ENCODE measurements at regions not wholly inside any gene's neighbourhood (a gene's known extent, or its start where the extent isn't known, plus 50 kb on each side); places are given as distances from the start of the nearest gene placed in this dataset.
A peak's percentile ranks its signal among the peaks of the same experiment; 100 is the strongest.

- DNase-seq, result no peak
Measured at GRCh38 chr11:88404932-88405710, 67.6 kb upstream of the CTSC start.

GRCh38 chr11:88404391-88404790 is 66.9 kb upstream of the CTSC start:
- DNase-seq, result no peak

DNA sequence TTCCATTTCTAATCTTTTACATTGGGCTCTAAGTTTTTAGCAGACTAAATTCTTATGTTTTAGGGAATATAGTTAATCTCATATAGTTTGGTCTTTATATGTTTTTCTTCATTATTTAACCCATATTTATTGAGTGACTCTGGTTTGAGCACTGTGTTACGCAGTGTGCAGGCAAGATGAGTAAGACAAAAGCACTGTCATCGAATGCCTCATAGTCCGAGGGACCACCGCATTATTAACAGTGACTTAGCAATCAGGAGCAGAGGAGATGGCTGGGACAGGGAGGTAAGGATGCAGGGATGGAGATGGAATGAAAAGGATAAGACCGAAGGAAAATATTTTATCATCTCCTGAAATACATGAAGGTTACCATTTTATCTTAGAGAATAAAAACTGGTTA is 65.2 kb upstream of the CTSC start:
- peak; percentile 51 for DNase-seq

DNA sequence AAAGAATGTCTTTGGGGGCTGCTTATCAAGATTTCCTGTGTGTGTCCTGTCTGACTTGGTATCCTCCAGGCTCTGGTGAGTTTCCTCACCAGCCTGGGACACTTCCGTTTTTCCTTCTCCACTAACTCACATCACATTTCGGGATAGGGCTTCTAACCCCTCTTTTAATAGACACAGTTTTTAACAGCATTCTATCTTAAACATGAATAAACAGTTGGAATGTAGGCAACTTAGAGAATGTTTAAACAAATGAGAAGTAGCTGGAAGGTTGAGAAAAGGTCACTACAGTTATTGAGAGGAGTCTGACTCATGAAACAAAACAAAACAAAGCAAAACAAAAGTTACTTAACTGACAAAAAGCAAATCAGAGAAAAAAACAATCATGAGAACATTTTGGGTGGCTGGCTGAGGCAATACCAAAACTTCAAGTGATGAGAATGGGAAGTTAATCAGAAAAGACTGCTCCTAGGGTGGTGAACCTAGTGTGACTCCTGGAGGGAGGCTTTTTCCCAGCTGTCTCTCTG is 64.7 kb upstream of the CTSC start:
- peak; percentile 81 for DNase-seq

- DNase-seq, result no peak
Measured at GRCh38 chr11:88398791-88399570, 61.4 kb upstream of the CTSC start.

DNA sequence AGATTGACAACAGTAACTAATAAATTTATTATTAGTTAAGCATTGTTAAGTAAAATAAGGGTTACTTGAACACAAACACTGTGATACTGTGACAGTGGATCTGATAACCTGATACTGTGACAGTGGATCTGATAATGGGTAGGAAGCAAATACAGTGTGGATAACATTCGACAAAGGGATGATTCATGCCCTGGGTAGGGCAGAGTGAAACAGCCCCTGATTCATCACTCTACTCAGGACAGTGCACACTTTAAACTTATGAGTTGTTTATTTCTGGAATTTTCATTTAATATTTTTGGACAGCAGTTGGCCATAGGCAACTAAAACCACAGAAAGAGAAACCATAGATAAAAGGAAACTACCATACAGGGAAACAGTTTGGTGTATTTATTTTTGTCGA is 60.8 kb upstream of the CTSC start:
- DNase-seq, result peak; percentile 68

DNA sequence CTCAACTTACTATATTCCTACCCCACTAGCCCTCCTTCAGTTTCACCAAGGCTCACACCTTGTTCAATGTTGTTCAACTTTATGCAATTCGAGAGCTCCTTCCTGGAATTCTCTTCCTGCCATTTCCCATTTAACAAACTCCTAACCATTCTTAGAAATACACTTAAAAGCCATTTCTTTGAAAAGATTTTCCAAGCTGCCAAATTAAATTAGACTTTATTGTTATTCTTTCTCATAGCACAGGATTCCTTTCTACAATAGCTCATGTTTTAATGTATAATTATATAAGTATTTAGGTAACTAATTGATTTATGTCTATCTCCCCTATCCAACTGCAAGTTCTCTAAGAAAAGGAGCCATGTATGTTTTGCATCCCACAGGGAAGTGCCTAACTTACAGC is 52.7 kb upstream of the CTSC start:
- no peak for DNase-seq

DNA sequence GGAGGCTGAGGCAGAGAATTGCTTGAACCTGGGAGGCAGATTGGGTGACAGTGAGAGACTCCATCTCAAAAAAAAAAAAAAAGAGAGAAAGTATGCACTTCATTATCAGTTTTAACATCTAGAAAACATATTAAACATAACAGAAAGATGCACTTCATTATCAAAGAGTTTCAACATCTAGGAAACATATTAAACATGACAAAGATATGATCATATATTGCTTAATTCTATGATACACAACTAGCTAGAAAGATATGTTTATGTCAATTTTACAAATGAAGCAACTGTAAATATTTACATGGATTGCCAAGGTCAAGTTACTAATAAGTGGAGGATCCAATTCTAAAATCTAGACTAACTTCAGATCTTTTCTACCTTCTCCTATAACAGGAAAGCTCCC is 50.4 kb upstream of the CTSC start:
- no peak for DNase-seq

Data from dermis blood vessel endothelial cell (primary cell).